Activated CD4-positive, alpha-beta T cell treated with anti-CD3 and anti-CD28 coated beads for 48 hours (primary cell): ENCODE measurements at regions not wholly inside any gene's neighbourhood (a gene's known extent, or its start where the extent isn't known, plus 50 kb on each side); places are given as distances from the start of the nearest gene placed in this dataset.

ENCODE experiments used
- DNase-seq: peaks from one replicate; pipeline ENCODE4 v3.0.0-alpha.2; 2020

DNA sequence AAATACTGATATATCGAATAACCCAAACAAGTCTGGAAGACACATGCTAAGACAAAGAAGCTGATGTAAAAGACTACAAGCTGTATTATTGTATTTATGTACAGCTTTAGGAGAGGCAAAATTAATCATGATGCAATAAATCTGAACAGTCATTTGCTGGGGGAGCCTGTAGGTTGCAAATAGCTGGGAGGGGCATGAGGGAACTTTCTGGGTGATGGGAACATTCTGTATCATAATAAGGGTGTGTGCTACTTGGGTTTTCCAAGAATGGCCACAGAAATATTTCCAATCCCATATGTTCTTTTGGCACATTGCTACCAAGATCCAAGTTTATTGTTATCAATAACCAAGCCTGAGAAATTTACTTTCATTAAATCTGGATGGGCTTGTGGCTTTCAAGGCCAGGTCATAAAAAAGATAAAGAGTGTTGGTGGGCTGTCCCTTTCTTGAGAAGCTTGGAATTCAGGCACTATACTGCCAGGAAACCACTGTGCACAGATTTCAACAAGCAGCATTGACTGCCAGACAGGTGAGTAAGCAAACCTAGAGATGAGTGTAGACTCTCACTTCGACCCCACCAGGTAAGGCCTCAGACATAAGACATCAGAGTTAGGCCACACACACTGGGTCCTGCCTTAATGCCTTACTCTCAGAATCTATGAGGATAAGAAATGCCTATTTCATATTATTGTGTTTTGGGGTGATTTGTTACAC, 629.7 kb upstream of the FZD8 start:
- no peak for DNase-seq

GRCh38 chr10:36269222-36269621, 627.1 kb upstream of the FZD8 start:
- DNase-seq: no peak

- DNase-seq: no peak
These were observed 624.8 kb upstream of the FZD8 start for GRCh38 chr10:36266923-36267322.

DNA sequence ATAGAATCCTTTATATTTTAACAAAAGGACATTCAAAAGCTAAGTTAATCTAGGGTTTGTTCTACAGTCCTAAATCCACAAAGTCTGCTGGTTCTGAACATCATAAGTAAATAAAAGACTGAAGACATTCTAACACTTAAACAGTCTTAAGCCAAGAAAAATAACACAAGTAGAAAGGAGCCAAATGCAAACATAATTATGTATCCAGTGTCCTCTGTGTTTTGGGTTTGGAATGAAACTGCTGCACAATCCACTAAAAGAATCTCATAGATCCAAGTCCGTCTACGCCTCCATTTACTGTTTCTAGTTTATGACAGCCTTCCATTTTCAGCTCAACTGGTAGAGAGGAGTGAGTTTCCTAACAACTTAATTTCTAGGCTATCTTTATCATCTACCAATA, 623.6 kb upstream of the FZD8 start:
- DNase-seq: no peak

GRCh38 chr10:36263871-36264270, 621.8 kb upstream of the FZD8 start:
- no peak for DNase-seq

GRCh38 chr10:36256948-36257356, 614.9 kb upstream of the FZD8 start:
- no peak for DNase-seq

DNA sequence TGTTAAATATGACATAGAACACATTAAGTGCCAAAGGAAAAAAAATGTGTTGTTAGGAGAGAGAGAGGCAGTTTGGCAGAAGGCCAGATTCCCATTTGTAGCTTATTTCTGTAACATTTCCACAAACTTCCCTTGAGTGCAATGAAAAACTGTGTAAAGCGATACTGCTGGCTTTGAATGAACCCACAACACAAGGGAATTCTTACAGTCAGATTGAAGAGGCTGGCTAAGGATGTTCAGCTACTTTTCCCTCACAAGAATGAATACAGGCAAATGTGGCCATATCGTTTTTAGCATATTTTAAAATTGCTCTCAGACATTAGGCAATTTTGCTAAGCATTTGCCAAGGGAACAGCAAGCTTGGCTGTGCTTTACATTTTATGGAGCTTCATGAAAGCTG, 614.1 kb upstream of the FZD8 start:
- DNase-seq: no peak

DNA sequence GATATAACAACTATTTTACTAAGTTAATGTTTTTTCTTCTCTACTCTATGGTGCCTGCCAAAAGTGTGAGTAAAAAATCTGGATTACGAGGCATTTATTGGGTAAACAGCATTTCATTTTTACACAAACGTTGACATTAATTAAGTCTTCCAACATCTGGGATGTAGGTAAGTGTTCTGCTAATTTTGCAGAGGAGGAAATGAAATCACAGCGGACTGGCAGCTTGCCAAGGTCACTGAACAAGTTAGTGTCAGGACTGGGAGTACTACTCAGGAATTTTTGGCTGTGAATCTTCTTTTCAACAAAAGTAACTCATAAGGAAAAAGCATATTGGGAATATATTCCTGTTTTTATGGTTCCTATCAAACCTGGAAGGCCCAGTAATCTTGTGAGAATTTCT, 612.1 kb upstream of the FZD8 start:
- DNase-seq: no peak

DNA sequence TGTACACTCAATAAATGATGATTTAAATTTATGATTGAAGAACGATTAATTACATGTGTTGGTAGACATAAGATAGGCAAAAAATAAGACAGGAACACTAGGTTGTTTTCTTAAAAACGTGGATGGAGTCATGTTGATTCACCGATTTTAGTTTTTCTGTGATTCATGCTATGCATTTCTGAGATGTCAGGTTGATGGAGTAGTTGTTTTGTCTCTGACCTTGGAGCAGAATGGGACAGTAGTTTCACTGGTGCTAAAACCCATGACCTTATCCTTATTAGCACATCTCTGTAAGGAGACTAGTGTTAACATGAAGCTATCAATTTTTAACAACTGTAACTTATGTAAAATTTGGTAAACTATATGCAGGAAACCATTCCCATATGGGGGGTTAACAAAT, 611.6 kb upstream of the FZD8 start:
- no peak for DNase-seq

DNA sequence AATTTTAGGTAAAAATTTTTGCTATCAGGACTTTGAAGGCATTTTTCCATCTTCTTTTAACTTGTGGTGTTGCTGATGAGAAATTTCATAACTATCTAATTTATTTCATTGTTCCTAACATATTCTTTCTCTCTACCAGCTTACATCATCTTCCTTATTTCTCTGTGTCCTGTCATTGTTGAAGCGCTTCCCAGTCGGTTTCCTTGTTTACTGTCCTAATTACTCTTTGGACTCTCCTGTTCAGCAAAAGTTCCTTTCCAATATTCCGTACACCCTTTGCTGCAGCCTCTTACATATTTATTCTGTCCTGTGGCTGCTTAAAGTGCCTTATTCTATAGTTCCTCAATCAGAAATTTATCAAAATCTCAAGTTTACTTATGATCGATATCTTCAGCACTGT, 609.0 kb upstream of the FZD8 start:
- DNase-seq: no peak

DNA sequence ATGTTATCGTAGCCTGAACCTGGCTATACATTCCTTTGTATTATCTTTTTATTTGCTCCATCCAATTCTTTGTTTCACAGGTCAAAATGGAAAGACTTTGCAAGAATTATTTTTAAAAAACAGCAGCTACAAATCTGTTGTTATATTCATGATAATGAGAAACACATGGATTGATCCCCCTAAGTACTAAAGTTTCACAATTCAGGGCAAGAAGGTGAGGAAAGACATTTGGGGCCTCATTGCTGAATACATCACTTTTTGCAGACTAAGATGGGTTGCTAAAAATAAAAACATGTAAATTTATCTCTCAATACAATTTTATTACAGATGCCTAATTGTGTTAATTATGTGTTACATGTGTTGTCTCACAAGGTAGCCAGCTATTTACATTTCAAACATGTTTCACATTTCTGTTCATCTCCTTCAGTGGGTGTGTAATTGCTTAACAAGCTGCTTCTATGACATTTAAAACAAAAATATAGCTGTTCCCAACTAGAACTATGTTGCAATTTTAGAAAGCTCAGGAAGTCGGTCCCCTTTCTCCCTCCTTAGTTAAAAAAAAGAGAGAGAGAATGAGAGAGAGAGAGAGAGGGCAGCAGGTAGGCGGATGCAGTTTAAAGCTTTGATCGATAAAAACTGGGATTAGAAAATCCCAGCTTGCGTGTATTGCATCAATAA, 606.3 kb upstream of the FZD8 start:
- DNase-seq: no peak

DNA sequence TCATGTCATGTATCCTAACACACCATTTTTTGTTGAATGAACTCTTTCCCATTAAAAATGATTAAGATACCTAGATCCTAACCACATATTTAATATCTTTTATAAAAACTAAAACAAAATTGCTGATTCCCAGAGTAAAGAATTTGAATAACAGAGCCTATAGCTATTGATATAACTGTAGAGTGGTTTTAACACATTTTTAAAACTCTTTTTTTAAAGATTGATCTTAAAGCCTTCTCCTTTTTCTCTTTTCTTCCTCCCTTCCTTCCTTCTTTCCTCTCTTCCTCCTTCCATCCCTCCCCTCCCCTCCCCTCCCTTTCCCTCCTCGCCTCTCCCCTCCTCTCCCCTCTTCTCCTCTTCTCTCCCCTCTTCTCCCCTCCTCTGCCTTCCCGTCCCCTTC, 605.4 kb upstream of the FZD8 start:
- DNase-seq: no peak

DNA sequence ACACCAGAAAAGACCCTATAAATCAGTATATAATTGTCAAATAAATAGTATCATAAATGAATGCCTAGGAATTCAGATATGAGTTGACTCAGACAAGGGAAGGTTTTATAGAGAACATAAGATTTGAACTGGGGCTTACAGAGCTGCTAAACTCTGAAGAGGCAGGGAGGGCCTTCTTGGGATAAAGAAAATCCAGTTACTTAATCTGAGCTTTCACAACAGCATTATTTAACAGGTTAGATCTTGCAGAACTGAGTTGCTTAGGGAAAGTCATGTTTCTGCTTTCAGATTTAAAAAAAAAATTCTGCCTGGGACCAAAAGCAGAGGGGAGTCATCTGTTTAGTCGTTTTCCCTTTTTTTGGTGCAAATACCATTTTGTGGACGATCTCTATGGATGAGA, 594.8 kb upstream of the FZD8 start:
- no peak for DNase-seq

- DNase-seq: no peak
These were observed 594.2 kb upstream of the FZD8 start for GRCh38 chr10:36236341-36236740.

DNA sequence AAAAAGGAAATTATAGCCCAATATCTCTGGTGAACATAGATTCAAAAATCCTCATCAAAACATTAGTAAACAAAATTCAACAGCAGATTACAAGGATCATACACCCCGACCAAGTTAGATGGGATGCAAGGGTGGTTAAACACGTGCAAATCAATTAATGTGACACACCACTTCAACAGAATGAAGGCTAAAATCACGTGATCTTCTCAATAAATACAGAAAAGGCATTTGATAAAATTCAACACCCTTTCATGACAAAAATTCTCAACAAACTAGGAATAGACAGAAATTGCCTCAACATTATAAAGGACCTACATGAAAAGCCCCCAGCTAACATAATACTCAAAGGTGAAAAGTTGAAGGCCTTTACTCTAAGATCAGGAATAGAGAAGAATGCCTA, 590.8 kb upstream of the FZD8 start:
- DNase-seq: no peak

DNA sequence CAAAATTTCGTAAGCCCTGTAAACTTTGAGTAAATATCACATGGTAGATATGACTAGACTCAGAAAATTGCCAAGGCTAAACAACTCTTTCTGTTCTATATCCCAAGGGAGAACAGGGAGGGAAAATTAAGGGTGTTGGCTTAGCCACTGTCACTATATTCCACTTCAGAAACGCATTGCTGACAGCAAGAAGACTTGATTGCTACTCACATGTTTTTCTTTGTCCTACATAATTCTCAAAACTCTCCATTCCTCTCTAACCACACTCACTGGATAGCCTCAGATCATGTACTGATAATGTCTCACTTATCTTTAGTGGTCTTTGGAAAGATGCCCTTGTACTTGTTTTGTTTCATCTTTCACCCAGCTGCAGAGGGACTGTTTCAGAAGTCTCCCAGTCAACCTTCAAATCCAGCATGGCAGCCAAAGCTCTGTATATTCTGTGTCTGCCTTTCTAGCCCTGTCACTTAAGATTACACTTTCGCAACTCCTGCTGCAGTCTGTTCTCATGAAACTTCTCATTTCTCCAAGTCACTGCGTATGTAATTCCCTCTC, 582.4 kb upstream of the FZD8 start:
- no peak for DNase-seq

DNA sequence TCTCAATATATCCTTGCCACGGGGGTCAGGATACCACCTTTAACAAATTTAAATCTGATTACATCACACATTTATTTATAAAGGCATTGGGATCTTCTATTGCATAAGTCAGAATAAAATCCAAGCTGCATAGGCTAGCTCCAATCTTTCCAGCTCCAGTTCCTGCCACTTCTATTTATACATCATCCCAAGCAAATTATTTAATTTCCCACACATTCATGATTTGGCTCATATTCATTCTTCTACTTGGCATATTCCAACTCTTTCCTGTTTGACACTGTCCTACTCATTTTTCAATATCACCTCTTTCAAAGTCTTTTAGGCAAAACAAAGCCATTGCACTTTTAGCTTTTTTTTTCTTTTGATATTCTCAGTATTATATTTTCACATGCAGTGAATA, 579.0 kb upstream of the FZD8 start:
- DNase-seq: no peak

GRCh38 chr10:36220151-36220550, 578.1 kb upstream of the FZD8 start:
- no peak for DNase-seq

- DNase-seq: no peak
These were observed 569.8 kb upstream of the FZD8 start for GRCh38 chr10:36211856-36212255.

DNA sequence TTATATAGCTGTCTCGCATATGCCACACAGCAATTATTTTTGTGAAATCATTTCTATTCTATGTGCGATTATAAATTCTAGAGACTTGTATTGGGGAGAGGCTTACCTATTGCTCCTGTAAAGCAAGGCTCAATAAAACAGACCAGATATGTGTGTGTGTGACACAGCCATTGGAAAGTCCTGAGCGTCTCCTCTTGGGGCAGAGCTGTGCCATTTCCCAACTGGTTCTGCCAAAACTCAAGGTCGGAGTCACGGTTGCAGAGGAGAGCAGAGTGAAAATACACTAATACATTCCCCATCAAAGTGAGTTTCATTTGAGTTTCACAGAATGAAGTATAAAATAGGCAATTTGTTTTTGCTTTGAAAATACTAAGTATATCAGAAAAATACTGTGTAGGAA, 567.4 kb upstream of the FZD8 start:
- DNase-seq: no peak

DNA sequence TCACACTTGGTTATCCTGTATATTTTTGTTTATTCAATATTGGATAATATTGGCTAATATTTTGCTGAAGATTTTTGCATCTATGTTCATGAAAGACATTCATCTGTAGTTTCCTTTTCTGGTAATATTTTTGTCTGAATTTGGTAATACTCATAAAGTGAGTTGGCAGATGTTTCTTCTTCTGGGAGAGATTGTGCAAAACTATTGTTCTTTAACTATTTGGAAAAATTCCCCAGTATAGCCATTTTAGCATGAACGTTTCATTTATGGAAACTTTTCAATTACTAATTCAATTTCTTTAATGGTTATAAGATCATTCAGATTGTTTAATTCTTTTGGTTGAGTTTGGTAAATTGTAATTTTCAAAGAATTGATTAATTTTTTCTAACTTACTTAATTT, 560.8 kb upstream of the FZD8 start:
- no peak for DNase-seq

- no peak for DNase-seq
These were observed 558.5 kb upstream of the FZD8 start for GRCh38 chr10:36200577-36200976.

DNA sequence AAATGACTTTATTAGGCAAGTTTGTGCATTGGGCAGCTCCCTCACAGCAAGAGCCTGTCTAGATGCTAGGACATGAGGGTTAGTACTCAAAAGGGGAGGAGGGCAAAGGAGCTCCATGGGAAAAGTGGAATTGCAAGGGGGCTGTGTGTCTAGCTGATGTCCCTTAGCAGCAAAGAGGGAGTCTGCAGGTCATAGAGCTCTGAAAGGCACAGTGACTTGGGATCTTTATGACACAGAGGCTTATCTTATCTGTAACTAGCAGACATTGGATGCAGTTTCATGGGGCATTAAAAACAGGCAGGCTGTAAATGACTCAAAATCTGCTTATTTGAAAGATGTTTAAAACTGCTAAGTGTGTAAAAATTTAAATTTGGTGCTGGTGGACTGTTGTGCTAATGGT, 556.2 kb upstream of the FZD8 start:
- DNase-seq: no peak

DNA sequence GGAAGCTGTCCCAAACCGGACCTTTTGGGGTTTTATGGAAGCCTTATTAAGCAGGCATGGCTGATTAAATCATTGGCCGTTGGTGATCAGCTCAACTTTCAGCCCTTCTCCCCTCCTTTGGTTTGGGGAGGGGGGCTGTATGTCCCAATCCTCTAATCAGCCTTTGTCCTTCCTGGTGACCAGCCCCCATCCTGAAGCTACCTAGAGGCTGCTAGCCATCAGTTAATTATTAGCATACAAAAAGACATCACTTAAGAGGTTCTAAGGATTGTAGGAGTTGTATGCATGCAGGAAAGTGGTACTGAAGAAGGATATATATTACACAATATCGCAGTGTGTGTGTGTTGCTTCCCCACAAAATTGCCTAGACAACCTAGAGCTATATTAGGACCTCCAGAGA, 553.3 kb upstream of the FZD8 start:
- no peak for DNase-seq

DNA sequence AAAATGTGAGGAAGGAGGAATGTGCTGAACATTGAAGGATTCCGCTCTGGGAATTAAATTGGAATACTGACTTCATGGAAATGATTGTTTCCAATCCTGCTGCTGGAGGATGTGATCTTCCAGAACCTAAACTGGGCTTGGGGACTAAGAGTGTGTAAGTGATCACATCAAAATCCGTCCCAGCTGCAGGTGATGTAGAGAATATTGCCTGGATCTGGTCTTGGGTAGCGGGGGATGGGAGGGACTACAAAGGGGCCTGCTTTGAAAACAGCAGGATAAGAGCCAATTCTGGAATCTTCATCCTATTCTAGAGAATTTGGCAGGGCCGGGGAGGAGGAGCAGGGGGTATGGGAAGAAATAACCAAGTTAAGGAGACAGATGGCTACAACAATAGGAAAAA, 552.2 kb upstream of the FZD8 start:
- DNase-seq: no peak
